BE2C (cell line): ENCODE measurements at regions not wholly inside any gene's neighbourhood (a gene's known extent, or its start where the extent isn't known, plus 50 kb on each side); places are given as distances from the start of the nearest gene placed in this dataset.

Experiments used
- DNase-seq: peaks from one replicate; pipeline ENCODE4 v3.0.0-alpha.2; 2020
- H3K27me3 ChIP-seq: fragments of 250-450 bp; sonication (Bioruptor Pico); 2 replicates; pipeline ENCODE4 v1.5.1; 2020; ENCODE audit warnings: mild to moderate bottlenecking
- H3K36me3 ChIP-seq: fragments of 250-450 bp; sonication (Bioruptor Pico); 2 replicates; pipeline ENCODE4 v1.5.1; 2020; ENCODE audit warnings: mild to moderate bottlenecking
- H3K4me1 ChIP-seq: fragments of 250-450 bp; sonication (Bioruptor Pico); 2 replicates; pipeline ENCODE4 v1.5.1; 2020
- H3K4me3 ChIP-seq: 2 replicates; pipeline ENCODE4 v1.5.1; 2011; ENCODE audit warnings: low read depth, low read length
- H3K9me3 ChIP-seq: fragments of 250-450 bp; sonication (Bioruptor Pico); 2 replicates; pipeline ENCODE4 v1.5.1; 2020
- CTCF ChIP-seq: IDR thresholded peaks from 2 replicates; pipeline ENCODE4 v1.5.1; 2012; ENCODE audit warnings: mild to moderate bottlenecking, low read depth, low read length

- H3K4me1 ChIP-seq, result peaks cover 10% of the 10 kb centered on the region
- H3K4me3 ChIP-seq, result peak overlapping the region; percentile 74
Observed at GRCh38 chrX:13938829-13939530, 90.7 kb downstream of the GEMIN8 start.

GRCh38 chrX:13938051-13938828 is 91.5 kb downstream of the GEMIN8 start:
- Histone ChIP-seq H3K27me3 (no peaks in the 10 kb centered on the region), H3K4me3 (peak overlapping the region; percentile 74), H3K9me3 (no peaks in the 10 kb centered on the region), H3K36me3 (no peaks in the 10 kb centered on the region), H3K4me1 (peaks cover 10% of the 10 kb centered on the region)
- no peak for TF ChIP-seq CTCF
- DNase-seq, result peak; percentile 63

More at GRCh38 chrX:13938829-13939530, 90.7 kb downstream of the GEMIN8 start:
- DNase-seq, result peak; percentile 20
- H3K27me3 ChIP-seq, result no peaks in the 10 kb centered on the region
- no peaks in the 10 kb centered on the region for H3K9me3 ChIP-seq
- no peak for TF ChIP-seq CTCF
- no peaks in the 10 kb centered on the region for H3K36me3 ChIP-seq

- peaks cover 10% of the 10 kb centered on the region for H3K4me1 ChIP-seq
- H3K27me3 ChIP-seq, result no peaks in the 10 kb centered on the region
- TF ChIP-seq CTCF, result no peak
- DNase-seq, result peak; percentile 26
- H3K36me3 ChIP-seq, result no peaks in the 10 kb centered on the region
- peak overlapping the region; percentile 74 for H3K4me3 ChIP-seq
- H3K9me3 ChIP-seq, result no peaks in the 10 kb centered on the region
Observed at GRCh38 chrX:13937370-13938050, 92.2 kb downstream of the GEMIN8 start.

- no peaks in the 10 kb centered on the region for H3K36me3 ChIP-seq
- no peaks in the 10 kb centered on the region for H3K9me3 ChIP-seq
- no peak for DNase-seq
- no peak for TF ChIP-seq CTCF
- H3K27me3 ChIP-seq, result no peaks in the 10 kb centered on the region
- H3K4me1 ChIP-seq, result peaks cover 10% of the 10 kb centered on the region
- peak overlapping the region; percentile 74 for H3K4me3 ChIP-seq
Observed at GRCh38 chrX:13936521-13937225, 93.0 kb downstream of the GEMIN8 start.

- DNase-seq, result no peak
- Histone ChIP-seq H3K36me3 (no peaks in the 10 kb centered on the region), H3K4me3 (no peak overlapping the region), H3K4me1 (peaks cover 6% of the 10 kb centered on the region), H3K27me3 (no peaks in the 10 kb centered on the region), H3K9me3 (no peaks in the 10 kb centered on the region)
- TF ChIP-seq CTCF, result no peak
Observed at GRCh38 chrX:13934731-13935130, 95.0 kb downstream of the GEMIN8 start.
